ENCODE measurements at regions not wholly inside any gene's neighbourhood (a gene's known extent, or its start where the extent isn't known, plus 50 kb on each side); places are given as distances from the start of the nearest gene placed in this dataset.
"Not testable (repeated sequence)": the region's sequence is repeated elsewhere in the genome, so short reads cannot be mapped to it uniquely, and the experiment has no call there.

DNA sequence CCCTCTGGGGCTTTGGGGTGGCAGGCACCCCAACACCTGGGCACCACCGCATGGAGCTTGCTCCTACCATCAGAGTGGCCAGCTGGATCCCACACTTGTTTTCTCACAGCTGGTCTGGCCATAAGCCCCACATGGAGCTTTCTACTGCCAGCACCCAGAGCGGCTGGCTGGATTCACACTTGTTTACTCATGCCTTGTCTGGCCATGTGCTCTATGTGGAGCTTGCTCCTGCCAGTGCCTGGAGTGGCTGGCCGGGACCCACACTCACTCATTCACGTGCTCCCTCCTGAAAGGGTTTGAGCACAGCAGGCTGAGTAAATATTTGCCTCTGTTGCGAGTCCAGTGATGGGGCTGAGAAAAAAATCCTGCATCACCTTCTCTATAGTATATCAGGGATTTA lies 487.0 kb downstream of the CD109 start:
- H3K4me2 ChIP-seq (ENCODE audit: low read length), result no peak overlapping the region
- no peaks in the 10 kb centered on the region for H3K9me2 ChIP-seq (replicated peaks; ENCODE audit: control insufficient read depth, low read length)
- no peak for TF ChIP-seq EZH2phosphoT487 (IDR thresholded peaks at IDR 0.05; ENCODE audit: borderline replicate concordance, low read length)
- TF ChIP-seq, protein P1, sequence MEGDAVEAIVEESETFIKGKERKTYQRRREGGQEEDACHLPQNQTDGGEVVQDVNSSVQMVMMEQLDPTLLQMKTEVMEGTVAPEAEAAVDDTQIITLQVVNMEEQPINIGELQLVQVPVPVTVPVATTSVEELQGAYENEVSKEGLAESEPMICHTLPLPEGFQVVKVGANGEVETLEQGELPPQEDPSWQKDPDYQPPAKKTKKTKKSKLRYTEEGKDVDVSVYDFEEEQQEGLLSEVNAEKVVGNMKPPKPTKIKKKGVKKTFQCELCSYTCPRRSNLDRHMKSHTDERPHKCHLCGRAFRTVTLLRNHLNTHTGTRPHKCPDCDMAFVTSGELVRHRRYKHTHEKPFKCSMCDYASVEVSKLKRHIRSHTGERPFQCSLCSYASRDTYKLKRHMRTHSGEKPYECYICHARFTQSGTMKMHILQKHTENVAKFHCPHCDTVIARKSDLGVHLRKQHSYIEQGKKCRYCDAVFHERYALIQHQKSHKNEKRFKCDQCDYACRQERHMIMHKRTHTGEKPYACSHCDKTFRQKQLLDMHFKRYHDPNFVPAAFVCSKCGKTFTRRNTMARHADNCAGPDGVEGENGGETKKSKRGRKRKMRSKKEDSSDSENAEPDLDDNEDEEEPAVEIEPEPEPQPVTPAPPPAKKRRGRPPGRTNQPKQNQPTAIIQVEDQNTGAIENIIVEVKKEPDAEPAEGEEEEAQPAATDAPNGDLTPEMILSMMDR (IDR thresholded peaks at IDR 0.05; ENCODE audit: low read depth, low read length, poor library complexity, severe bottlenecking), result no peak
- no peaks in the 10 kb centered on the region for H3K4me1 ChIP-seq (ENCODE audit: control insufficient read depth, low read length)
- H3K9me3 ChIP-seq (ENCODE audit: control insufficient read depth, insufficient read depth, low read length), result no peaks in the 10 kb centered on the region
- no peaks in the 10 kb centered on the region for H4K20me1 ChIP-seq (ENCODE audit: control insufficient read depth, insufficient read depth, low read depth, low read length)
- H3F3A ChIP-seq (ENCODE audit: control insufficient read depth, insufficient read depth), result no peaks in the 10 kb centered on the region
- no peaks in the 10 kb centered on the region for H3K79me2 ChIP-seq (ENCODE audit: control insufficient read depth, low read length)
- no peak overlapping the region for H3K4me3 ChIP-seq (ENCODE audit: low read length)
- no peaks in the 10 kb centered on the region for H3K27me3 ChIP-seq (ENCODE audit: control insufficient read depth, low read length)
- no peak overlapping the region for H3K27ac ChIP-seq (ENCODE audit: low read depth, low read length)
- H3K36me3 ChIP-seq (ENCODE audit: control insufficient read depth, low read length), result no peaks in the 10 kb centered on the region

DNA sequence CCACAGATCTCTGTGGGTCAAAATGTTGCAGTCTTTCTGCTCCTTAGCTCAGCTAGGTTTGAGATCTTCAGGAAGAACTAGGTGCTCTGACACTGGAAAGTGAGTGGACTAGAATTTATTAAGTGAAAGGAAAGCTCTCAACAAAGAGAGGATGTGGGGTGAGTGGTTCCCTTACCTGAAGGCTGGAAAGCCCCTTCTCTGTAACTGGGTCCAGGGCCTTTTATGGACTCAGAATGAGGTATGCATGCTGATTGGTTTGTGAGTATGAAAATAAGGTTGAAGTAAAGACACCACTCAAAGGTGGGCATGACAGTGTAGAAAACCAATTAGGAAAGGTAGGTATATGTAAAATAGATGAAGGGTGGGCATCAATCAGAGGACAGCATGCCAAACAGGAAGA lies 485.5 kb downstream of the CD109 start:
- no peaks in the 10 kb centered on the region for H3K4me1 ChIP-seq (ENCODE audit: control insufficient read depth, low read length)
- no peak overlapping the region for H3K4me3 ChIP-seq (ENCODE audit: low read length)
- no peak for TF ChIP-seq EZH2phosphoT487 (IDR thresholded peaks at IDR 0.05; ENCODE audit: borderline replicate concordance, low read length)
- TF ChIP-seq, protein P1 (IDR thresholded peaks at IDR 0.05; ENCODE audit: low read depth, low read length, poor library complexity, severe bottlenecking), result no peak
- H3F3A ChIP-seq (ENCODE audit: control insufficient read depth, insufficient read depth), result no peaks in the 10 kb centered on the region
- no peaks in the 10 kb centered on the region for H4K20me1 ChIP-seq (ENCODE audit: control insufficient read depth, insufficient read depth, low read depth, low read length)
- no peak overlapping the region for H3K27ac ChIP-seq (ENCODE audit: low read depth, low read length)
- no peaks in the 10 kb centered on the region for H3K9me2 ChIP-seq (replicated peaks; ENCODE audit: control insufficient read depth, low read length)
- no peaks in the 10 kb centered on the region for H3K36me3 ChIP-seq (ENCODE audit: control insufficient read depth, low read length)
- no peak overlapping the region for H3K4me2 ChIP-seq (ENCODE audit: low read length)
- H3K9me3 ChIP-seq (ENCODE audit: control insufficient read depth, insufficient read depth, low read length), result no peaks in the 10 kb centered on the region
- no peaks in the 10 kb centered on the region for H3K79me2 ChIP-seq (ENCODE audit: control insufficient read depth, low read length)
- H3K27me3 ChIP-seq (ENCODE audit: control insufficient read depth, low read length), result no peaks in the 10 kb centered on the region

DNA sequence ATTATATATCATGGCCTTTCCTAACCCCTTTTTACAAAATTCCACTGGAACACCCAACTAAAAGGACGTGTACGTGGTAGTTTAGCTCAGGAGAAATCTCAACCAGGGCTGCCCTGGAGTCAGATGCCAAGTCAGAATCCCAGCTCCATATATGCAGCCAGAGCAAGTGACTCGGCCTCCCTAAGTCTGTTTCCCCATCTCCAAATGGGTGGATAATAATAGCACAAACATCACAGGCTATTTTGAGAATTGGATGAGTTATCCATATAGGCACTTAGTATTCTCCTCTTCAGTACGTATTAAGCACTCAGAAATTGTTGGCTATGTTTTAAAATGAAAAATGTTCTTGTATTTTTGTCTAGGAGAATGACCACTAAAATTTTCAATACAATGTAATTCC lies 481.5 kb downstream of the CD109 start:
- TF ChIP-seq, protein P1 (IDR thresholded peaks at IDR 0.05; ENCODE audit: low read depth, low read length, poor library complexity, severe bottlenecking), result no peak
- TF ChIP-seq EZH2phosphoT487 (IDR thresholded peaks at IDR 0.05; ENCODE audit: borderline replicate concordance, low read length), result no peak
- Histone ChIP-seq H3K9me3 (ENCODE audit: control insufficient read depth, insufficient read depth, low read length) (no peaks in the 10 kb centered on the region), H3K4me2 (ENCODE audit: low read length) (no peak overlapping the region)

DNA sequence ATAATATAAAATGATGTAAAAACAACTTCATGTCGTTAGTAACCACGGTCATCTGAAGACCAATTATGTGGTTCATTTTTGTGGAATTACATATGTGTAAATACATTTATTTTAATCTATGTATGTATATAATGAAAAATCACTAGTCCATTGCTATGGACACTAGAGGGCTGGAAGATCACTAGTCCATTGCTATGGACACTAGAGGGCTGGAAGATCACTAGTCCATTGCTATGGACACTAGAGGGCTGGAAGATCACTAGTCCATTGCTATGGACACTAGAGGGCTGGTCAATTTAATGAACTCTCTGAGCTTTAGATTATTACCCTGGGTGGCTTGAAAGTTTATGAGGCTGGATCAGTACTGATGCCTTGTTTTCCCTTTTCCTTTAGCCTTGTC lies 474.5 kb downstream of the CD109 start:
- not testable (repeated sequence) for H4K20me1 ChIP-seq (ENCODE audit: control insufficient read depth, insufficient read depth, low read depth, low read length); H3K9me3 ChIP-seq (ENCODE audit: control insufficient read depth, insufficient read depth, low read length); H3K36me3 ChIP-seq (ENCODE audit: control insufficient read depth, low read length); H3K9me2 ChIP-seq (replicated peaks; ENCODE audit: control insufficient read depth, low read length); H3K4me2 ChIP-seq (ENCODE audit: low read length); H3K27ac ChIP-seq (ENCODE audit: low read depth, low read length); H3K27me3 ChIP-seq (ENCODE audit: control insufficient read depth, low read length); H3F3A ChIP-seq (ENCODE audit: control insufficient read depth, insufficient read depth); H3K4me3 ChIP-seq (ENCODE audit: low read length); H3K79me2 ChIP-seq (ENCODE audit: control insufficient read depth, low read length); H3K4me1 ChIP-seq (ENCODE audit: control insufficient read depth, low read length)

More for the DNA sequence above, 481.5 kb downstream of the CD109 start:
- Histone ChIP-seq H3K79me2 (ENCODE audit: control insufficient read depth, low read length) (no peaks in the 10 kb centered on the region), H3F3A (ENCODE audit: control insufficient read depth, insufficient read depth) (no peaks in the 10 kb centered on the region), H4K20me1 (ENCODE audit: control insufficient read depth, insufficient read depth, low read depth, low read length) (no peaks in the 10 kb centered on the region), H3K27ac (ENCODE audit: low read depth, low read length) (no peak overlapping the region), H3K9me2 (replicated peaks; ENCODE audit: control insufficient read depth, low read length) (no peaks in the 10 kb centered on the region), H3K27me3 (ENCODE audit: control insufficient read depth, low read length) (no peaks in the 10 kb centered on the region), H3K36me3 (ENCODE audit: control insufficient read depth, low read length) (no peaks in the 10 kb centered on the region), H3K4me3 (ENCODE audit: low read length) (no peak overlapping the region), H3K4me1 (ENCODE audit: control insufficient read depth, low read length) (no peaks in the 10 kb centered on the region)
